Naive B cell (primary cell): ENCODE measurements at regions not wholly inside any gene's neighbourhood (a gene's known extent, or its start where the extent isn't known, plus 50 kb on each side); places are given as distances from the start of the nearest gene placed in this dataset.
"Not testable (repeated sequence)": the region's sequence is repeated elsewhere in the genome, so short reads cannot be mapped to it uniquely, and the experiment has no call there.

Source experiments
- ATAC-seq, 2 donors: fragments of 150-1000 bp; cut with Tn5 transposase; 2 replicates each; pipeline ENCODE4 v1.10.0; 2021; ENCODE audit warnings: low read depth in 2 of 2, mild to moderate bottlenecking in 2 of 2, moderate library complexity in 2 of 2
- DNase-seq: peaks from one replicate; pipeline ENCODE4 v3.0.0; 2022
- H3K27ac Mint-ChIP-seq, 6 donors: one replicate each; pipeline ENCODE4 v1.8.0; 2020 to 2022; ENCODE audit warnings: mild to moderate bottlenecking in 6 of 6, mixed read lengths in 6 of 6, moderate library complexity in 5 of 6, inconsistent platforms in 2 of 6
- H3K27me3 Mint-ChIP-seq, 3 donors: one replicate each; pipeline ENCODE4 v1.8.0; 2021 to 2022; ENCODE audit warnings: mixed read lengths in 3 of 3, mild to moderate bottlenecking in 1 of 3
- H3K36me3 Mint-ChIP-seq, 2 donors: one replicate each; pipeline ENCODE4 v1.8.0; 2020 to 2022; ENCODE audit warnings: mixed read lengths in 2 of 2, inconsistent platforms in 1 of 2, mild to moderate bottlenecking in 1 of 2
- H3K4me1 Mint-ChIP-seq, 3 donors: one replicate each; pipeline ENCODE4 v1.8.0; 2020 to 2022; ENCODE audit warnings: mixed read lengths in 3 of 3, inconsistent platforms in 1 of 3, mild to moderate bottlenecking in 1 of 3, moderate library complexity in 1 of 3
- H3K4me3 Mint-ChIP-seq, 8 donors: one replicate each; pipeline ENCODE4 v1.8.0; 2020 to 2022; ENCODE audit warnings: mild to moderate bottlenecking in 8 of 8, mixed read lengths in 8 of 8, moderate library complexity in 8 of 8, inconsistent platforms in 2 of 8
- H3K9me3 Mint-ChIP-seq, 7 donors: one replicate each; pipeline ENCODE4 v1.8.0; 2020 to 2022; ENCODE audit warnings: mixed read lengths in 7 of 7, mild to moderate bottlenecking in 5 of 7, inconsistent platforms in 2 of 7, moderate library complexity in 1 of 7

DNA sequence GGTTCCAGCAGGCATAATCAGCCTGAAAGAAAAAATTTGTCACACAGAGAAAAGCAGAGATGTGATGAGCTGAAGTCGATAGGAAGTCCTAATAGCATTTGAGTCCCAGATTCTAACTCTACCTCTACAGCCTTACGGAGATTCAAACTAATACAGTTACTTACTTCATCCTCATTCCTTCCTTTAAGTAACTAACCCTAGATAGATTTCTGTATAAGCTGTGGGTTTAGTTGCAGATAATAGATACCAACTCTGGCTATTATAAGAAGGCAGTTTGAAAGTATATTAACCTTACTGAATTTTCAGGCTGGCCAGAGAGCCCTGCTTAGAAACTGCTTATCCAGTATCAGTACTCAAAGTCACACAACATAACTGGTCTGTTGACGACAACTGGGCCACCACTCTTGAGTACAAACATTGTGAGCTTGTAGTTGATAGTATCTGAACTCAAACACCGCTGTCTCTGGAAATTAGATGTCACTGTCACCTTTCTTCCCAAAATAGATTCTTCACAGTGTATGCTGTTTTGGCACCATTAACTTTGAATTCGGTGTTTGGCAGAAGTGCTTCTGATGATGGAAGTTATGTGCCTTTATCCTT, 484.3 kb downstream of the DIPK2A start:
- Mint-ChIP-seq H3K4me3 (no peak overlapping the region), H3K4me1 (no peaks in the 10 kb centered on the region), H3K9me3 (peaks cover 0 to 4% (median 0%) of the 10 kb centered on the region in 7 donors), H3K36me3 (no peaks in the 10 kb centered on the region), H3K27ac (no peak overlapping the region), H3K27me3 (peaks cover 0 to 15% (median 8%) of the 10 kb centered on the region in 3 donors)
- no peak for DNase-seq
- no peak for ATAC-seq

DNA sequence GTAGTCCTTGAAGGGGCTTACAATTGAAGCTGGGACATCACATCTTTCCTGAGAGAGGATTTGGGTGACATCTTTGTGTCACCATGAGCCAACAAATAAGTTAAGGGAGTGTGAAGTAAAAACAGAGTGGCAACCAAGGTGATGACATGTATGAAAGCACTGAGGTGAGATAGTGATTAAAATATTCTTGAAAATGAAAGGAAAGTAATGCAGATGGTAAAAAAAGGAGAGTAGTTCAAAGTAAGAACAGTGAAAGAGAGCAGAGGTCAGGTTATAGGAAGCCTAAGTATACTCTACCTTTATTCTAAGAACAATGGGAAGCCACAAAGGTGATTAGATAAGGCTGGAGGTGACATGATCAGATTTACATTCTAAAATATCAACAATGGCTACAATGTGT, 486.1 kb downstream of the DIPK2A start:
- Mint-ChIP-seq H3K27ac (no peak overlapping the region), H3K36me3 (no peaks in the 10 kb centered on the region), H3K9me3 (peaks cover 0 to 4% (median 0%) of the 10 kb centered on the region in 7 donors), H3K4me3 (no peak overlapping the region), H3K4me1 (no peaks in the 10 kb centered on the region), H3K27me3 (peaks cover 0 to 15% (median 8%) of the 10 kb centered on the region in 3 donors)
- ATAC-seq (no peak), DNase-seq (no peak)

DNA sequence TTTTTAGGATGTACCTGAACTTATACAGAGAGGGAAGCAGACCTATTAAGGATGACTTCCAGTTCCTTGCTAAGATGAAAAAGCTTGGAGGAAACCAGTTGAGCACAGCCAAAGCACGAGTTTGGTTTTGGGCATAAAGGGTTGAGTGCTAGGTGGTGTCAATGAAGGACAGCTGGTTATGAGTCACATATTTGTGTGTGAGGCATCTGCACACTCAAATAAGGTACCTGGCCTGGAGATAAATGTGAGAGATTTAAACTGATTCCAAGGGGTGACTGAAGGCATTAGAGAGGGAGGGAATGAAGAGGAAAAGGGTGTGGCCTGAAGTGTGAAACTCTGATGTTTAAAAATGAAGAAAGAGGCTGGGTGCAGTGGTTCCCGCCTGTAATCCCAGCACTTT, 486.7 kb downstream of the DIPK2A start:
- ATAC-seq = no peak
- no peaks in the 10 kb centered on the region for H3K4me1 Mint-ChIP-seq
- H3K27me3 Mint-ChIP-seq = peaks cover 0 to 15% (median 8%) of the 10 kb centered on the region in 3 donors
- H3K27ac Mint-ChIP-seq = no peak overlapping the region
- H3K4me3 Mint-ChIP-seq = no peak overlapping the region
- H3K36me3 Mint-ChIP-seq = no peaks in the 10 kb centered on the region
- DNase-seq = no peak
- H3K9me3 Mint-ChIP-seq = peaks cover 0 to 4% (median 0%) of the 10 kb centered on the region in 7 donors

- DNase-seq = no peak
- Mint-ChIP-seq H3K27ac (no peak overlapping the region), H3K4me3 (no peak overlapping the region), H3K4me1 (no peaks in the 10 kb centered on the region), H3K27me3 (peaks cover 0 to 11% (median 8%) of the 10 kb centered on the region in 3 donors), H3K9me3 (peaks cover 0 to 4% (median 0%) of the 10 kb centered on the region in 7 donors), H3K36me3 (no peaks in the 10 kb centered on the region)
- ATAC-seq = no peak
These were observed 490.7 kb downstream of the DIPK2A start for GRCh38 chr3:144462337-144462736.

DNA sequence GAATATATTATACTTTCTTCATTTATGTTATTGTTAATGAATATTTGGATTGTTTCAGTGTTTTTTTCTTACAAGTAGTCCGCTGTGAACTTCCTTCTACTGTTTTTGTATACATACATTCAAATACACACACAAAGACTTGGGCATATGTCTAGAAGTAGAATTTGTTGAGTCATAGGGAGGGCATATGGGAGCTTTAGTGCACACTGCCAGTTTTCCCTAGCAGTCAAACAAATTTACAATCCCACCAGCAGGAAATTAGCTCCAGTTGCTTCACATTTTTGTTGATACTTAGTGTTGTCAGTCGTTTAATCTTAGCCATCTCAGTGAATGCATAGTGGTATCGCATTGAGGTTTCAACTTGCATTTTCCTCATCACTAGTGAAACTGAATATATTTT, 492.3 kb downstream of the DIPK2A start:
- no peak for DNase-seq
- no peak for ATAC-seq
- Mint-ChIP-seq H3K9me3 (no peaks in the 10 kb centered on the region), H3K27ac (no peak overlapping the region), H3K27me3 (no peaks in the 10 kb centered on the region), H3K36me3 (no peaks in the 10 kb centered on the region), H3K4me1 (no peaks in the 10 kb centered on the region), H3K4me3 (no peak overlapping the region)

- Mint-ChIP-seq H3K27me3 (no peaks in the 10 kb centered on the region), H3K9me3 (no peaks in the 10 kb centered on the region), H3K4me3 (no peak overlapping the region), H3K27ac (no peak overlapping the region), H3K36me3 (no peaks in the 10 kb centered on the region), H3K4me1 (no peaks in the 10 kb centered on the region)
- ATAC-seq (no peak), DNase-seq (no peak)
These were observed 494.5 kb downstream of the DIPK2A start for GRCh38 chr3:144466114-144466513.

DNA sequence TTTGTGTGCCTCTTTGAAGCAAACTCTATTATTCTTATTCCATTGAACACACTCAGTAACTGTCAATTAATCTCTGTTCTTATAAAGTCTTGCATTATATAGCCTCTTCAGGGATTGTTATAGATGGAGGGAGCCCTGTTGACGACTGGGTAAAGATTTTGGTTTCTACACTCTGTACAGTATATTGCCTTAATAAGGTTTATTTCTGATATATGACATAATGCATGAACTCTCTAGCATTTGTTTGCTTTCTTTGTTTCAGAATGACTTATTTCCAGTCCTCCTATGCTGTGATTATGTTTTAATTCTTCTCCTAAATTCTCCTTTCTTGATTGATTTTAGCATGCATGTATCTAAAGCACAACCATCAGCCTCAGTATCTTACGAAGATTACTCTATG, 494.9 kb downstream of the DIPK2A start:
- Mint-ChIP-seq H3K9me3 (no peaks in the 10 kb centered on the region), H3K27me3 (no peaks in the 10 kb centered on the region), H3K4me3 (no peak overlapping the region), H3K36me3 (no peaks in the 10 kb centered on the region), H3K27ac (no peak overlapping the region), H3K4me1 (no peaks in the 10 kb centered on the region)
- no peak for DNase-seq
- ATAC-seq = no peak

DNA sequence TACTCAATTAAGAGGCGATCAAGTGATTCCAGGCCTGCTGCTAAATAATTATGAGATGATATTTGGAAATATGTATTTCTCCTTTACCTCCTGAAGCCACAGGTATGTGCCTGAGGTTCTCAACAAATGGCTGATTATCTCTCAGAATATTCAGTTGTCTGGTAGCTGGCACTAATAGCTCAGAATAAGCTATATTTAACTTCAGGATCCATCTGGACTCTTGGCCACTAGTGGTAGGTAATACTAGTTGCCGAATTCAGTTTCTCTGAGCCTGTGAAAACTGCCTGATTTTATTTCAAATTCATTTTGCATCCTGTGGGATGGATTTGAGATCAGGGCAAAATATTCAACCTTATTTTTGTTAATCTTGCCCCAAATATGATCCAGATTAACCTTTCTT, 499.0 kb downstream of the DIPK2A start:
- no peak overlapping the region for H3K4me3 Mint-ChIP-seq
- H3K27ac Mint-ChIP-seq = no peak overlapping the region
- H3K27me3 Mint-ChIP-seq = no peaks in the 10 kb centered on the region
- H3K4me1 Mint-ChIP-seq = no peaks in the 10 kb centered on the region
- ATAC-seq (no peak), DNase-seq (no peak)
- no peaks in the 10 kb centered on the region for H3K36me3 Mint-ChIP-seq
- H3K9me3 Mint-ChIP-seq = no peaks in the 10 kb centered on the region

DNA sequence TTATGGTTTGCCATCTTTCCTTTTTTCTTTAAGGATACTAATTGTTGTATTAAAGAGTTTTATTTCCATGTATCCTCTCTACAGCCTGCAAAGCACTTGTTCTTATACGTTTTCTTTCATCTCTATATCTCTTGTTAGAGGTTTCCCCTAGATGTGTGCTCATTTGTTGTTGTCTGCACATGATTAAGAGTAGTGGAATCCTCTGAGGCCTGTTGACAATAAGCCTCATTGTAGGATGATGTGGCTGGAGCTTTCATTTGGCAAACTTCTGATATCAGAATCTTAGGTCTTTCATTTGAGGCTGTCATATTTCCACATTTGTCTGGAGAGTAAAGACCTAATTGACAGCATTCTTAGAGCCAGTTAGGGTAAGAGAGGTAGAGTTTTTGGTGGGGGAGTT, 506.0 kb downstream of the DIPK2A start:
- ATAC-seq (no peak), DNase-seq (no peak)
- Mint-ChIP-seq H3K4me3 (no peak overlapping the region), H3K27ac (no peak overlapping the region), H3K4me1 (no peaks in the 10 kb centered on the region), H3K36me3 (no peaks in the 10 kb centered on the region), H3K9me3 (peaks cover 0 to 8% (median 2%) of the 10 kb centered on the region in 7 donors), H3K27me3 (no peaks in the 10 kb centered on the region)

DNA sequence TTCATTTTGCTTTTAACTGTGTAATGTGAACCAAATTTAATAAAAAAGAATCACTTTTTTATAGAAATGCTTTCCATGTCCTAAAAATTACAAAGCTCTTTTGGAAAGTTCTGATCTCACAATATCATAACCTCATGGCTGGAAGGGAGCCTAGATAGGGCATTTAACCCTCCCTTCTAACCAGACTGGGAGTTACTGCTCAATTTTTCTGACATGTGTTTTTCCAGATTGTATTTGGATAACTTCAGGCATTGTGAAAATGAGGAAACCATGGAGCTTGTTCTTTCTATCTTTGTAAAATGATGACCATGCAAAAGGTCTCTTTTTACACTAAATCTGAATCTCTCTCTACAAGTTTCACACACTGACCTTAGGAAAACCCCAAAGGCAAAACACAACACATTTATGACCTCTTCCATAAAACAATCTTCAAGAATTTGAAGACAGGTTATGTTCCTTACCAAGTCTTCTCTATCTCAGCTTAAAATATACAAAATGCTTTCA, 508.8 kb downstream of the DIPK2A start:
- DNase-seq (no peak), ATAC-seq (no peak)
- Mint-ChIP-seq H3K4me1 (no peaks in the 10 kb centered on the region), H3K36me3 (no peaks in the 10 kb centered on the region), H3K4me3 (no peak overlapping the region), H3K27ac (no peak overlapping the region), H3K9me3 (peaks cover 0 to 8% (median 2%) of the 10 kb centered on the region in 7 donors), H3K27me3 (no peaks in the 10 kb centered on the region)

- no peak overlapping the region for H3K27ac Mint-ChIP-seq
- no peak for DNase-seq
- no peaks in the 10 kb centered on the region for H3K4me1 Mint-ChIP-seq
- peaks cover 0 to 8% (median 2%) of the 10 kb centered on the region in 7 donors for H3K9me3 Mint-ChIP-seq
- H3K36me3 Mint-ChIP-seq = no peaks in the 10 kb centered on the region
- no peak overlapping the region for H3K4me3 Mint-ChIP-seq
- ATAC-seq = no peak
- no peaks in the 10 kb centered on the region for H3K27me3 Mint-ChIP-seq
These were observed 511.3 kb downstream of the DIPK2A start for GRCh38 chr3:144482876-144483275.

DNA sequence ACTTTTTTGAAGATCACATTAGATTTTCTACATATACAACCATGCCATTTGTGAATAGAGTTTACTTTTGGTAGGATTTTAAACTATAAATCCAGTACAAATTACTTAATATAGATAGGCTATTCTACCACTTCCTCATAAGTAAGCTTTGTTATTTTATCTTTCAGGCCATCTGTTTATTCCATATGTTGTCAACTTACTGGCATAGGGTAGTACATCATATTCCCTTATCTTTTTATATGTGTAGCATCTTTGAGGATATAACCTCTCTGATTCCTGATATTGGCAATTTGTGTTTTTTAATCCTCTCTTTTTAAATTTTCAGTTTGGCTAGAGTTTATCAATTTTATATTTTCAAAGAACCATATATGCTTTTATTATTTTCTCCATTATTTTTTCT, 515.4 kb downstream of the DIPK2A start:
- Mint-ChIP-seq H3K4me3 (no peak overlapping the region), H3K36me3 (no peaks in the 10 kb centered on the region)

DNA sequence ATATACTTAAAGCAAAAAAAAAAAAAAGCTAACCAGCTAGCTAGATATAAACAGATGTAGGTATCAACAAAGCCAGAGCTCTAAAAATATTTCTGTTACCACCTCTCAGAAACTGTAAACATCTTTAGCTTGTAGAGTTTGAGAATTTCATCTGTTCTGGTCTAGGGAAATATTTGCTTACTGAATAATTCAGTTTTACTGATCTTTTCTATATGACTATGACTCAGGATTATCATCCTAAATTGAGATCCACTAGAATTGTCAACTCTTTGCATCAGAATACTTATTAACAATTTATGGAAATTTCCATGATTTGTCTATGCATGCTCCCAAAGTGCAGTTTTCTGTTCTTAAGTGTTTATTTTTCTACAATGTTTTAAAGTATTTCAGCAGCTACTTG, 517.3 kb downstream of the DIPK2A start:
- H3K4me1 Mint-ChIP-seq = no peaks in the 10 kb centered on the region
- no peak overlapping the region for H3K27ac Mint-ChIP-seq
- ATAC-seq (no peak), DNase-seq (no peak)
- H3K4me3 Mint-ChIP-seq = no peak overlapping the region
- no peaks in the 10 kb centered on the region for H3K27me3 Mint-ChIP-seq
- no peaks in the 10 kb centered on the region for H3K9me3 Mint-ChIP-seq
- no peaks in the 10 kb centered on the region for H3K36me3 Mint-ChIP-seq

More for the DNA sequence above, 515.4 kb downstream of the DIPK2A start:
- no peak overlapping the region for H3K27ac Mint-ChIP-seq
- DNase-seq = no peak
- no peaks in the 10 kb centered on the region for H3K27me3 Mint-ChIP-seq
- no peaks in the 10 kb centered on the region for H3K4me1 Mint-ChIP-seq
- H3K9me3 Mint-ChIP-seq = no peaks in the 10 kb centered on the region
- ATAC-seq = no peak

DNA sequence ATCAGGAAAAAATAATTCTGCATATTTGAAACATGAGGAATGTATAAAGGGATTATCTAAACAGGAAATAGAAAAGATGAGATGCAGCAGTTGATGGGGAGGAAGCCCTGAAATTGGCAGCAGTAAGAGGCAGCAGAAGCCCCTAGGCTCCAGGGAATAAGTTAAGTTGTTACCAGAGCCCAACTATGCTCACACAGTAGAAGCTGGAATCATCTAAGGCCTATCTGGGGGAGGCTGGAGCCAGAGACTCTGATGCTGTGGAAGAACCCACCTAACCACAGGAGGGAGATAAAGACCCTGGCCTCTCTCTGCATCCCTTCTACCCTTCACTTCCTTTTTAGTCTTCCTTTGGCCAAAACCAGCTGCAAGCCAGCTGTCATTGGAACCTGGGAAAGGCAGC, 519.7 kb downstream of the DIPK2A start:
- DNase-seq (no peak), ATAC-seq (no peak)
- Mint-ChIP-seq H3K27me3 (no peaks in the 10 kb centered on the region), H3K9me3 (peaks cover 0 to 3% (median 0%) of the 10 kb centered on the region in 7 donors), H3K27ac (peak overlapping the region in 1 of 6 donors; percentile 50), H3K4me1 (no peaks in the 10 kb centered on the region), H3K4me3 (no peak overlapping the region), H3K36me3 (no peaks in the 10 kb centered on the region)

GRCh38 chr3:144494651-144495050, 523.0 kb downstream of the DIPK2A start:
- H3K27ac Mint-ChIP-seq, H3K9me3 Mint-ChIP-seq, H3K4me1 Mint-ChIP-seq, DNase-seq, H3K36me3 Mint-ChIP-seq, H3K4me3 Mint-ChIP-seq, H3K27me3 Mint-ChIP-seq, ATAC-seq: not testable (repeated sequence)
